Large intestine (tissue), 3 donors: ENCODE measurements at regions not wholly inside any gene's neighbourhood (a gene's known extent, or its start where the extent isn't known, plus 50 kb on each side); places are given as distances from the start of the nearest gene placed in this dataset.
"Not testable (repeated sequence)": the region's sequence is repeated elsewhere in the genome, so short reads cannot be mapped to it uniquely, and the experiment has no call there.

ENCODE experiments used
- DNase-seq, 2 donors: peaks; one replicate each; pipeline versions ENCODE4 v3.0.0 to v3.0.0-alpha.2; 2013
- H3K27ac ChIP-seq: one replicate; pipeline ENCODE4 v1.5.1; 2013; ENCODE audit warnings: low read length
- H3K27me3 ChIP-seq: 2 replicates; pipeline ENCODE4 v1.6.1; 2013; ENCODE audit warnings: low read length; ENCODE audit not compliant: control insufficient read depth, insufficient read depth
- H3K36me3 ChIP-seq: 2 replicates; pipeline ENCODE4 v1.6.1; 2013; ENCODE audit warnings: low read length; ENCODE audit not compliant: control insufficient read depth, insufficient read depth
- H3K4me1 ChIP-seq: one replicate; pipeline ENCODE4 v1.6.1; 2013; ENCODE audit warnings: low read length; ENCODE audit not compliant: control insufficient read depth, insufficient read depth
- H3K4me3 ChIP-seq: one replicate; pipeline ENCODE4 v1.5.1; 2013; ENCODE audit warnings: low read length
- H3K9me3 ChIP-seq: one replicate; pipeline ENCODE4 v1.6.1; 2013; ENCODE audit warnings: mild to moderate bottlenecking, low read depth, low read length, moderate library complexity; ENCODE audit not compliant: control insufficient read depth
- WGBS: methylation state at CpG from one replicate; pipeline ENCODE4 v1.1.5; 2013; ENCODE audit warnings: low lambda C conversion rate; ENCODE audit not compliant: insufficient coverage; 5-methylcytosine and 5-hydroxymethylcytosine counted together

DNA sequence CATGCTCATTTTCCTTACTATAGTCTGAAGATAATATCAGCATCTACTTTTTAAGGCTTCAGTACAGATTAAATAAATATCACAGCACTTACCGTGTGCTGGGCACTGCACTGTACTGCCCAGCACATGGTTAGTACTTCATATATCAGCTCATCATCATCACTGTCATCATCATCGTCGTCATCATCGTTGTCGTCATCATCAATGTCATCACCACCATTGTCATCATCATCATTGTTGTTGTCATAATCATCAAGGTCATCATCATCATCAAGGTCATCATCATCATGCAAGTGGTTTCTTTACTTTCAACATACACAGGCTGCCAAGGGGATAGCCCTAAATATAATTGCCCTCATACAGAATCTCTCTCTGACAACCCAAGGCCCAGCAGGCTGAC lies 275.1 kb downstream of the ABCC12 start:
- Histone ChIP-seq H3K27ac (no peak overlapping the region), H3K36me3 (no peaks in the 10 kb centered on the region), H3K9me3 (no peaks in the 10 kb centered on the region), H3K4me1 (no peaks in the 10 kb centered on the region), H3K27me3 (no peaks in the 10 kb centered on the region), H3K4me3 (no peak overlapping the region)
- 100% methylated on average over 2 of the region's 5 CpGs for WGBS
- DNase-seq: no peak

DNA sequence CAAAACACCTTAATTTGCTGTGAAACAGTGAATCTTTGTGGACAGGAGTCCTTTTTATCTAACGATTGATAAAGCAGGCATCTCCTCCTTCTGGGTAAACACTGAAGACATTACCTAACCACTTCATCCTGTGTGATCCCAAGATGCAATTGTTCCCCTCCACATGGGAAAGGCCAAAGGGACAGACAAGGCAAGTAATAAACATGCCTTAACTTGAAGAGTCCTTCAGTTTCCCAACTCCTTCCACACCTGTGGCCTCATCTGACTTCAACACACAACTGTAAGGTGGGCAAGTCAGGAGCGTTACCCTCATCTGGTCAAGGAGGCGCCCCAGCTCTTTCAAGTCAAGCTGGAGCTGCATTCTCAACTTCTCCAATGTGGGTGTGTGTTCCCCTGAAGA lies 278.6 kb downstream of the ABCC12 start:
- Histone ChIP-seq H3K27ac (no peak overlapping the region), H3K4me3 (no peak overlapping the region), H3K9me3 (no peaks in the 10 kb centered on the region), H3K27me3 (no peaks in the 10 kb centered on the region), H3K36me3 (no peaks in the 10 kb centered on the region), H3K4me1 (no peaks in the 10 kb centered on the region)
- no CpG with 5 or more reads among the region's 3 CpGs for WGBS
- DNase-seq: no peak

DNA sequence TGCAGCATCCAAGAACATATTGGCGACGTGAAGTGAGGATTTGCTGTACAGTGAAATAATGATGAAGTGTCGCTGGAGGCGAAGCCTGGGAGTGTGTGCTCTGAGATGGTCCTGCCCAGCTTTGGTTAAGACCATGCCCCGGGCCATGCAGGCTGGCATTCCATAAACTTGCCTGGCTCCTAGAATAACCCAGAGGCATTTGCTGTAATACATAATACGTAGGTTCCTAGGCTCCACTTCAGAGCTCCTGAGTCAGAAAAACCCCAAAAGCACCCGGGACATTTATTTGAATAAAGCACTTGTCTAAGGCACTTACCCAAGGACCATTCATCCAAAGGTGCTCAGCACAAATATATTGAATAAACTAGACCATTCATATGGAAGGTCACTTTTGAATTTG lies 279.3 kb downstream of the ABCC12 start:
- Histone ChIP-seq H3K4me1 (no peaks in the 10 kb centered on the region), H3K36me3 (no peaks in the 10 kb centered on the region)

DNA sequence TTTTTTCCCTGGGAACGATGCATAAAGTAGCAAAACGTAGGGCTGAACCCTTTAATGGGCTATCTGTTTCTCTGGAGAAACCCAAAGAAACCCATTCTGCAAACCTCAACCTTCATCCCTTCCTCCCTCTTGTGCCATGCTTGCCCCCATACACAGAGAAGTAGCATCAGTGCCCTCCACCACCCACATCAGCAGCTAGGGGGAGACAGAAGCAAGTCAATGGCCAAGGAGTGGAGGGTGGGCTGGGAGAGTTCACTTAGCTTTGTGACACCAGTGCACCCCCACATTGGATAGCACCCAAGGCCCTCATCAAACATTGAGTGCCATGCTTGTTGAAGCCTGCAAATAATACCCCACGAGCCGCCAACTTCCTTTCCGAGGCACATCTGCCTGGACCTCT lies 282.4 kb downstream of the ABCC12 start:
- Histone ChIP-seq H3K27me3 (no peaks in the 10 kb centered on the region), H3K4me3 (no peak overlapping the region), H3K9me3 (no peaks in the 10 kb centered on the region), H3K4me1 (no peaks in the 10 kb centered on the region), H3K27ac (no peak overlapping the region), H3K36me3 (no peaks in the 10 kb centered on the region)
- no peak for DNase-seq
- no CpG with 5 or more reads among the region's 5 CpGs for WGBS

More for the DNA sequence above, 279.3 kb downstream of the ABCC12 start:
- no peaks in the 10 kb centered on the region for H3K27me3 ChIP-seq
- DNase-seq: no peak
- WGBS: no CpG with 5 or more reads among the region's 7 CpGs
- no peak overlapping the region for H3K4me3 ChIP-seq
- H3K27ac ChIP-seq: no peak overlapping the region
- no peaks in the 10 kb centered on the region for H3K9me3 ChIP-seq

DNA sequence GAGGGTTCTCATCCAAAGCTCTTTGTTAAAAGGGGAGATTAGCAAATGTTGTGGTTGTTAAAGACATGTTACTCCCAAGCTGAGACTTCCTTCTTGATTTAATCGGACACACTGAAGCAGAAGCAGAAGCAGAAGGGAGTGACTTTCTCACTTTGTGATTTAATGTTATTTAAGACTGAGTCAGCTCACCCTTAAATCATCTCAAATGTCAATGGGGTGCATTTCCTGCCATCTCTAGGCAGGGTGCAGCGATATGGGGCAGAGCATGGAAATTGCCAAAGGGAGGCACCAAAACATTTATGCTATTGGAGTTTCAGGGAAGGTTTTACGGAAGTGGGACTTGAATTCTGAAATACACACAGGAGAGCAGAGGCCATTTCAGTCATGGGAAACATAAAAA lies 283.6 kb downstream of the ABCC12 start:
- no peaks in the 10 kb centered on the region for H3K4me1 ChIP-seq
- no peaks in the 10 kb centered on the region for H3K36me3 ChIP-seq
- no peaks in the 10 kb centered on the region for H3K27me3 ChIP-seq
- H3K27ac ChIP-seq: no peak overlapping the region
- DNase-seq: no peak
- no peak overlapping the region for H3K4me3 ChIP-seq
- H3K9me3 ChIP-seq: no peaks in the 10 kb centered on the region
- no CpG with 5 or more reads among the region's 3 CpGs for WGBS

DNA sequence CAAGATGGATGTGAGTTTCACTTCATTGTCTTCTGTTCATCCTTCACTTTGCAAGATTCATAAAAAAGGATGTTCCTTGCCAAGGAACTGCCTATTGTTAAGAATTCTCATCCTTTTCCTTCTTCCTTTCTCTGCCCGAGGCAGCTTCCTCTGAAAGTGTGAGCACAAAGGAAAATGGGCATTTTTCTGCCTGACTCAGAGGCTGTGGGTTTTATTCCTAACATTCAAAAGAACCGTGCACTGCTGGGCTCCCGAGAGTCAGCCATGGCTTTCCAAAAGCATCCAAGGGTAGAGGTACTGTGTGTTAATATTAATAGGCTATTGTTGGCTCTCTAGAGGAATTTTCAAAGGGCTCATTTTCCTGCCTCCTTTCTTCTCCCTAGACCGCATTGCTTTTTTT lies 289.4 kb downstream of the ABCC12 start:
- H3K4me3 ChIP-seq: no peak overlapping the region
- DNase-seq: no peak
- H3K36me3 ChIP-seq: no peaks in the 10 kb centered on the region
- H3K27ac ChIP-seq: no peak overlapping the region
- no peaks in the 10 kb centered on the region for H3K27me3 ChIP-seq
- 60% methylated on average over 2 of the region's 4 CpGs for WGBS
- H3K9me3 ChIP-seq: no peaks in the 10 kb centered on the region
- H3K4me1 ChIP-seq: no peaks in the 10 kb centered on the region

DNA sequence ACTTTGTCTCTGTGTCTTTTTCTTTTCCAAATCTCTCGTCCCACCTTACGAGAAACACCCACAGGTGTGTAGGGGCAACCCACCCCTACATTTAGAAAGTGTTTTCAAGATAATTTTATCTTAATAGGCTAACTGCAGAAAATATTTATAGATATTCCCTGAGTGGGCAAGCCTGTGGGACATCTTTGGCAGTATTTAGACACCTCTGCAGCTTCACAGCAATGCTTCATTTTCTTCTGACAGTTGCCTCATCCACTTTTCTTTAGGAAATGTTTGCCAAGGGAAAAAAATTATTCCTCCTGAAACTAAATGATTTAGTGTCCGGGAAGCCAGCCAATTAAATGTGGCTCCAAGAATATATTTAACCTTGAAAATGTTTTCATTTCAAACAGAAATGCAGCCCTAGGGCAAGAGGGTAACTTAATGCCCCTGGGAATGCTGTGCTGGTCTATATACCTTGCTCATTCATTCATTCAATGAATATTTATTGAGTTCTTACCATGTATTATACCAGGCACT lies 290.4 kb downstream of the ABCC12 start:
- 80% methylated on average over 1 of the region's 3 CpGs for WGBS

DNA sequence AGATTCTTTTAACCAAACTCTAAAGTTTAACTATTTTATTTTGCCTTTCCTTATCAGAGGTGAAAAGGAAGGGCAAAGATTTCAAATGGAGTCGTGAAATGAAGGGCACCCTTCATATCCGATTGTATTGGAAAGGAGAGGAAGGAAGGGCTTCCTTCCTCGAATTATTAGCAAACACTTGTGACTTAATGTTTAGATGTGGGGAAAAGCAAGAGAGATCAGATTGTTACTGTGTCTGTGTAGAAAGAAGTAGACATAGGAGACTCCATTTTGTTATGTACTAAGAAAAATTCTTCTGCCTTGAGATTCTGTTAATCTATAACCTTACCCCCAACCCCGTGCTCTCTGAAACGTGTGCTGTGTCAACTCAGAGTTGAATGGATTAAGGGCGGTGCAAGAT lies 291.5 kb downstream of the ABCC12 start:
- H3K36me3 ChIP-seq, H3K27ac ChIP-seq, H3K4me1 ChIP-seq, H3K9me3 ChIP-seq, H3K4me3 ChIP-seq, H3K27me3 ChIP-seq, DNase-seq: not testable (repeated sequence)
- no CpG with 5 or more reads among the region's 6 CpGs for WGBS

More for the DNA sequence above, 290.4 kb downstream of the ABCC12 start:
- Histone ChIP-seq H3K27me3 (no peaks in the 10 kb centered on the region), H3K27ac (no peak overlapping the region), H3K4me1 (no peaks in the 10 kb centered on the region), H3K36me3 (no peaks in the 10 kb centered on the region), H3K9me3 (no peaks in the 10 kb centered on the region), H3K4me3 (no peak overlapping the region)
- no peak for DNase-seq

DNA sequence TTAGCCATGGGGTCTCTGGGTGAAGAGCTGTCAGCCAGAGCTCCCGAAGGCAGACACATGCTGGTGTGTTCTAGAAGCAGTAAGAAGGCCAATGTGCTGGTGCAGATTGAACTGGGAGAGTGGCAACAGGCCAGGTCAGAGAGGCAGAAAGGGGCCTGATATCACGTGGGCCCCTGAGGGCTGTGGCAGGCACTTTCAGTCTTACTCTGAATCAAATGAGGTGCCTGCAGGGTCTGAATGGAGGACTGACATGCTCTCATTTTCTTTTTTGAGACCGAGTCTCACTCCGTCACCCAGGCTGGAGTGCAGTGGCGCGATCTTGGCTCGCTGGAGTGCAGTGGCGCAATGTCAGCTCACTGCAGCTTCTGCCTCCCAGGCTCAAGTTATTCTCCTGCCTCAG lies 293.8 kb downstream of the ABCC12 start:
- WGBS: no CpG with 5 or more reads among the region's 8 CpGs
- DNase-seq: no peak
- H3K9me3 ChIP-seq: no peaks in the 10 kb centered on the region
- H3K36me3 ChIP-seq: no peaks in the 10 kb centered on the region
- no peak overlapping the region for H3K4me3 ChIP-seq
- H3K27ac ChIP-seq: no peak overlapping the region
- H3K27me3 ChIP-seq: no peaks in the 10 kb centered on the region
- H3K4me1 ChIP-seq: no peaks in the 10 kb centered on the region

DNA sequence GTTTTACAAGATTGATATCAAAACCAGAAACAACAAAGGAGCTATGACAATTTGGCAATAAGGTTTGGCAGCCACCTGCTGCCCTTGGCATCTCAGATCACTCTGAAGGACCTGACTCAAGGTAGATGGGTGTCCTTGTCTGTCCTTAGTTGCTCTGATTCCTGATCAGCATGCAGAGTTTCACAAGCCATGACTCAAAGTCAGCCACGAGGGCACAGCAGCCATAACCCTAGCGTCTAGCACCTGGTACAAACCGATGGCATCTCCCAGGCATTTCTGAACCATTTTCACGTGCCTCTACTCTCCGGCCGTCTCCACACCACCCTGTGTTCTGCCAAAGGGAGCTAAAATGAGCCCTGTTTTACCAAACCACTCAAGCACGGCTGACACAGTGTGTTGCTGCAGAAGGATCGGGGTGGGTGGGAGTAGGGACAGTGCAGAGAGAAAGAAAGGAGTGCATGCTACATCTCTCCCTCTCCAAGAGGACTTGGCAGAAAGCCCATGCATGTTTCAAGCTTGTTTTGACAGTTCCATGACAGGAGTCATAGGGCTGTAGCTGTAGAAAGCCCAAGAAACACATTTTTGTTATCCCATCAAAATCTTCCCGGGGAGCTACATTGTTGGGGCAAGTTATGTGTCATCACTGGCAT lies 297.3 kb downstream of the ABCC12 start:
- DNase-seq: no peak
- 80% methylated on average over 1 of the region's 9 CpGs for WGBS
- H3K27ac ChIP-seq: no peak overlapping the region
- no peaks in the 10 kb centered on the region for H3K4me1 ChIP-seq
- no peak overlapping the region for H3K4me3 ChIP-seq
- no peaks in the 10 kb centered on the region for H3K27me3 ChIP-seq
- H3K9me3 ChIP-seq: peaks cover 12% of the 10 kb centered on the region
- no peaks in the 10 kb centered on the region for H3K36me3 ChIP-seq

DNA sequence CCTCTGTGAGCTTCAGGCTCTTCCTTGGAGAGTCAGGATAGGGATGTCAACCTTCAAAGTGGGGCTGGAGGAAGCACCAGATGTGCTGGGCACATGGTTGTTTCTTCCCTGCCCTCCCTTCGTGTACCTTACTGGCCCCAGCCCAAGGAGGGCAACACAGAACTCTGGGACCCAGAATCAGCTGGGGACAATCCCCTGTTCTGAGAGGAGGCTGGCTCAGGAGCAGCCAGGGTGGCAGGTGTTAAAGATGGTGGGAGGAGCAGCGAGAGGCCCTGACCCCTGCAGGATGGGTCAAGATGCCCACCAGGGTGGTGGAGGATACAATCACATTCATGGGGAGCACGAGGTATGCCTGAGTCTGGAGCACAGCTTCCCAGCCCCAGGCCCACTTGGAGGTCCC lies 300.4 kb downstream of the ABCC12 start:
- Histone ChIP-seq H3K9me3 (peaks cover 12% of the 10 kb centered on the region), H3K4me3 (no peak overlapping the region), H3K27me3 (no peaks in the 10 kb centered on the region), H3K27ac (no peak overlapping the region), H3K4me1 (no peaks in the 10 kb centered on the region), H3K36me3 (no peaks in the 10 kb centered on the region)
- WGBS: no CpG with 5 or more reads among the region's 3 CpGs
- DNase-seq: no peak
